HepG2 (cell line): ENCODE measurements at regions not wholly inside any gene's neighbourhood (a gene's known extent, or its start where the extent isn't known, plus 50 kb on each side); places are given as distances from the start of the nearest gene placed in this dataset.

ENCODE experiments used
- ATAC-seq: fragments of 200-7000 bp; cut with Tn5 transposase; 3 replicates; pipeline ENCODE4 v1.9.1; 2020; ENCODE audit warnings: mild to moderate bottlenecking, moderate library complexity
- BruUV-seq: library from RNA; stranded (reverse); fragments of 400-500 nt; replicated peaks from 2 replicates; lab custom pipeline; 2021; lab: Mats Ljungman, UMichigan
- CTCF ChIA-PET: fragments of 300-600 bp; formaldehyde crosslinking; extraction: SDS; loops from one replicate; lab custom pipeline; 2021; ENCODE audit warnings: low total read pairs, inconsistent platforms, low intra/inter-chr PET ratio; lab: Yijun Ruan, JAX
- POLR2A ChIA-PET: fragments of 350-600 bp; sonication (Branson Sonifier 250); formaldehyde crosslinking; loops from one replicate; lab custom pipeline; 2020; ENCODE audit warnings: antibody characterized with exemption, inconsistent platforms; lab: Yijun Ruan, JAX
- DNase-seq: peaks from one replicate; pipeline ENCODE4 v3.0.0-alpha.2; 2015; ENCODE audit warnings: low spot score
- FAIRE-seq: peaks from 3 replicates; lab custom pipeline; 2011; peaks lifted over from hg19 to GRCh38; lab: Jason Lieb, UNC
- H2AFZ ChIP-seq: one replicate; pipeline ENCODE4 v1.6.1; 2011; ENCODE audit warnings: low read length, inconsistent platforms
- H3K27ac ChIP-seq: fragments of 300-600 bp; 3 replicates; pipeline ENCODE4 v1.8.0; 2011; ENCODE audit warnings: mixed run types, mild to moderate bottlenecking, mixed read lengths, low read length, inconsistent platforms; ENCODE audit not compliant: insufficient read depth; ENCODE audit errors: extremely low read length
- H3K27me3 ChIP-seq, 2 experiments: fragments of 200-600 bp in 1 of 2; 2 replicates in 1 of 2; 3 replicates in 1 of 2; pipeline versions ENCODE4 v1.6.0 to v1.8.0; 2011; ENCODE audit warnings: low read length in 2 of 2, mild to moderate bottlenecking in 2 of 2, moderate library complexity in 2 of 2, inconsistent platforms in 1 of 2; ENCODE audit not compliant: insufficient read depth in 2 of 2, control insufficient read depth in 1 of 2
- H3K36me3 ChIP-seq, 2 experiments: fragments of 200-600 bp in 1 of 2; replicated peaks in 1 of 2; 2 replicates in 1 of 2; 3 replicates in 1 of 2; pipeline versions ENCODE4 v1.5.1 to v1.8.0; 2011; ENCODE audit warnings: low read length in 2 of 2, inconsistent platforms in 1 of 2; ENCODE audit not compliant: insufficient read depth in 2 of 2, control insufficient read depth in 1 of 2
- H3K4me1 ChIP-seq: 2 replicates; pipeline ENCODE4 v1.5.1; 2012; ENCODE audit warnings: low read length, inconsistent platforms; ENCODE audit not compliant: insufficient read depth
- H3K4me2 ChIP-seq: 2 replicates; pipeline ENCODE4 v1.6.0; 2011; ENCODE audit warnings: low read depth, low read length, inconsistent platforms
- H3K4me3 ChIP-seq, 3 experiments: fragments of 200-600 bp in 1 of 3; sonication (generic), shearing (Covaris generic) in 1 of 3; replicated peaks in 1 of 3; 2 replicates each; pipeline ENCODE4 v1.5.1; 2011 to 2016; ENCODE audit warnings: low read length in 3 of 3, inconsistent platforms in 2 of 3, low read depth in 2 of 3, mild to moderate bottlenecking in 2 of 3, control low read depth in 1 of 3, mixed read lengths in 1 of 3; ENCODE audit not compliant: insufficient read depth in 1 of 3
- H3K79me2 ChIP-seq: one replicate; pipeline ENCODE4 v1.6.1; 2011; ENCODE audit warnings: low read length, inconsistent platforms; ENCODE audit not compliant: insufficient read depth
- H3K9ac ChIP-seq: 2 replicates; pipeline ENCODE4 v1.6.0; 2011; ENCODE audit warnings: mild to moderate bottlenecking, low read depth, low read length, inconsistent platforms; ENCODE audit not compliant: insufficient read depth
- H3K9me3 ChIP-seq: 2 replicates; pipeline ENCODE4 v1.5.1; 2012; ENCODE audit warnings: mild to moderate bottlenecking, low read length
- H4K20me1 ChIP-seq: 2 replicates; pipeline ENCODE4 v1.6.0; 2011; ENCODE audit warnings: inconsistent platforms, mild to moderate bottlenecking, low read length, moderate library complexity; ENCODE audit not compliant: insufficient read depth
- ATF7-NPFF ChIP-seq: sonication (generic); formaldehyde crosslinking; IDR thresholded peaks from 2 replicates; pipeline ENCODE4 v1.8.1; 2023; ENCODE audit warnings: mild to moderate bottlenecking, low read depth, missing genetic modification reagents, moderate library complexity
- CREBL2 ChIP-seq: sonication (generic); formaldehyde crosslinking; IDR thresholded peaks from 2 replicates; pipeline ENCODE4 v1.8.1; 2023; ENCODE audit warnings: missing genetic modification reagents, mild to moderate bottlenecking, borderline replicate concordance
- EHMT2 ChIP-seq: fragments of 200-600 bp; sonication (generic); IDR thresholded peaks from 2 replicates; pipeline ENCODE4 v1.7.0; 2017; ENCODE audit warnings: antibody characterized with exemption, low read depth, low read length, borderline replicate concordance
- MXI1 ChIP-seq: IDR thresholded peaks from 3 replicates; pipeline ENCODE4 v1.6.1; 2012; ENCODE audit warnings: low read depth, low read length, inconsistent platforms, borderline replicate concordance
- REL ChIP-seq: sonication (generic); formaldehyde crosslinking; conservative IDR thresholded peaks from 2 replicates; pipeline ENCODE4 v1.8.0; 2022; ENCODE audit warnings: mild to moderate bottlenecking, missing genetic modification reagents, moderate library complexity
- RNF219 ChIP-seq: sonication (generic); formaldehyde crosslinking; IDR thresholded peaks from 2 replicates; pipeline ENCODE4 v1.5.0; 2020; ENCODE audit warnings: mild to moderate bottlenecking, missing genetic modification reagents
- SP140L ChIP-seq: sonication (generic); formaldehyde crosslinking; IDR thresholded peaks from 2 replicates; pipeline ENCODE4 v1.4.0; 2020; ENCODE audit warnings: missing genetic modification reagents, borderline replicate concordance
- ZBTB42 ChIP-seq: sonication (generic); formaldehyde crosslinking; IDR thresholded peaks from 2 replicates; pipeline ENCODE4 v1.5.0; 2020; ENCODE audit warnings: mild to moderate bottlenecking, missing genetic modification reagents
- ZNF337 ChIP-seq: sonication (generic); formaldehyde crosslinking; IDR thresholded peaks from 2 replicates; pipeline ENCODE4 v1.5.1; 2020; ENCODE audit warnings: missing genetic modification reagents, low read depth, mild to moderate bottlenecking, borderline replicate concordance
- ZNF891 ChIP-seq: sonication (generic); formaldehyde crosslinking; IDR thresholded peaks from 2 replicates; pipeline ENCODE4 v1.5.0; 2020; ENCODE audit warnings: mild to moderate bottlenecking, missing genetic modification reagents
- in situ Hi-C: cut with HindIII; loops from 2 replicates; pipeline ENCODE4 v1.10.0; 2017; ENCODE audit warnings: low pct_unique_long_range_greater_than_20kb; ENCODE audit not compliant: extremely low pct_ligation_motif_present
- intact Hi-C: fragments of 100-400 bp; cut with micrococcal nuclease; formaldehyde crosslinking; loops from one replicate; pipeline ENCODE4 v1.10.0; 2022; ENCODE audit not compliant: unreplicated experiment
- TF ChIP-seq, protein P1 (sequence below): sonication (generic); formaldehyde crosslinking; IDR thresholded peaks from 2 replicates; pipeline ENCODE4 v1.4.0; 2020; ENCODE audit warnings: missing genetic modification reagents
- TF ChIP-seq, protein P2 (sequence below): sonication (generic); formaldehyde crosslinking; IDR thresholded peaks from 2 replicates; pipeline ENCODE4 v1.5.0; 2020; ENCODE audit warnings: mild to moderate bottlenecking, missing genetic modification reagents
- TF ChIP-seq, protein P3 (sequence below): sonication (generic); formaldehyde crosslinking; IDR thresholded peaks from 2 replicates; pipeline ENCODE4 v1.8.0; 2022; ENCODE audit warnings: missing genetic modification reagents, mild to moderate bottlenecking, moderate library complexity, borderline replicate concordance

GRCh38 chr11:57047610-57048009, 58.9 kb downstream of the OR5AK2 start:
- BruUV-seq, result no TSS peak
- in situ Hi-C loops, result no loop called here
- H3K27me3 ChIP-seq, result no peaks in the 10 kb centered on the region
- no peak for TF ChIP-seq CREBL2 (CRISPR knock-in tag)
- TF ChIP-seq, protein P1, sequence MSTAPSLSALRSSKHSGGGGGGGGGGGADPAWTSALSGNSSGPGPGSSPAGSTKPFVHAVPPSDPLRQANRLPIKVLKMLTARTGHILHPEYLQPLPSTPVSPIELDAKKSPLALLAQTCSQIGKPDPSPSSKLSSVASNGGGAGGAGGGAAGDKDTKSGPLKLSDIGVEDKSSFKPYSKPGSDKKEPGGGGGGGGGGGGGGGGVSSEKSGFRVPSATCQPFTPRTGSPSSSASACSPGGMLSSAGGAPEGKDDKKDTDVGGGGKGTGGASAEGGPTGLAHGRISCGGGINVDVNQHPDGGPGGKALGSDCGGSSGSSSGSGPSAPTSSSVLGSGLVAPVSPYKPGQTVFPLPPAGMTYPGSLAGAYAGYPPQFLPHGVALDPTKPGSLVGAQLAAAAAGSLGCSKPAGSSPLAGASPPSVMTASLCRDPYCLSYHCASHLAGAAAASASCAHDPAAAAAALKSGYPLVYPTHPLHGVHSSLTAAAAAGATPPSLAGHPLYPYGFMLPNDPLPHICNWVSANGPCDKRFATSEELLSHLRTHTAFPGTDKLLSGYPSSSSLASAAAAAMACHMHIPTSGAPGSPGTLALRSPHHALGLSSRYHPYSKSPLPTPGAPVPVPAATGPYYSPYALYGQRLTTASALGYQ (CRISPR knock-in tag), result no peak
- no peak for TF ChIP-seq ZNF891 (CRISPR knock-in tag)
- TF ChIP-seq ZNF337 (CRISPR knock-in tag), result no peak
- no peak for TF ChIP-seq SP140L (CRISPR knock-in tag)
- TF ChIP-seq REL (CRISPR knock-in tag), result no peak
- TF ChIP-seq ATF7-NPFF (CRISPR knock-in tag), result no peak
- TF ChIP-seq, protein P2, sequence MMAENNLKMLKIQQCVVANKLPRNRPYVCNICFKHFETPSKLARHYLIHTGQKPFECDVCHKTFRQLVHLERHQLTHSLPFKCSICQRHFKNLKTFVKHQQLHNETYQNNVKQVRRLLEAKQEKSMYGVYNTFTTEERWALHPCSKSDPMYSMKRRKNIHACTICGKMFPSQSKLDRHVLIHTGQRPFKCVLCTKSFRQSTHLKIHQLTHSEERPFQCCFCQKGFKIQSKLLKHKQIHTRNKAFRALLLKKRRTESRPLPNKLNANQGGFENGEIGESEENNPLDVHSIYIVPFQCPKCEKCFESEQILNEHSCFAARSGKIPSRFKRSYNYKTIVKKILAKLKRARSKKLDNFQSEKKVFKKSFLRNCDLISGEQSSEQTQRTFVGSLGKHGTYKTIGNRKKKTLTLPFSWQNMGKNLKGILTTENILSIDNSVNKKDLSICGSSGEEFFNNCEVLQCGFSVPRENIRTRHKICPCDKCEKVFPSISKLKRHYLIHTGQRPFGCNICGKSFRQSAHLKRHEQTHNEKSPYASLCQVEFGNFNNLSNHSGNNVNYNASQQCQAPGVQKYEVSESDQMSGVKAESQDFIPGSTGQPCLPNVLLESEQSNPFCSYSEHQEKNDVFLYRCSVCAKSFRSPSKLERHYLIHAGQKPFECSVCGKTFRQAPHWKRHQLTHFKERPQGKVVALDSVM (CRISPR knock-in tag), result no peak
- TF ChIP-seq EHMT2, result no peak
- no peak for TF ChIP-seq RNF219 (CRISPR knock-in tag)
- TF ChIP-seq, protein P3, sequence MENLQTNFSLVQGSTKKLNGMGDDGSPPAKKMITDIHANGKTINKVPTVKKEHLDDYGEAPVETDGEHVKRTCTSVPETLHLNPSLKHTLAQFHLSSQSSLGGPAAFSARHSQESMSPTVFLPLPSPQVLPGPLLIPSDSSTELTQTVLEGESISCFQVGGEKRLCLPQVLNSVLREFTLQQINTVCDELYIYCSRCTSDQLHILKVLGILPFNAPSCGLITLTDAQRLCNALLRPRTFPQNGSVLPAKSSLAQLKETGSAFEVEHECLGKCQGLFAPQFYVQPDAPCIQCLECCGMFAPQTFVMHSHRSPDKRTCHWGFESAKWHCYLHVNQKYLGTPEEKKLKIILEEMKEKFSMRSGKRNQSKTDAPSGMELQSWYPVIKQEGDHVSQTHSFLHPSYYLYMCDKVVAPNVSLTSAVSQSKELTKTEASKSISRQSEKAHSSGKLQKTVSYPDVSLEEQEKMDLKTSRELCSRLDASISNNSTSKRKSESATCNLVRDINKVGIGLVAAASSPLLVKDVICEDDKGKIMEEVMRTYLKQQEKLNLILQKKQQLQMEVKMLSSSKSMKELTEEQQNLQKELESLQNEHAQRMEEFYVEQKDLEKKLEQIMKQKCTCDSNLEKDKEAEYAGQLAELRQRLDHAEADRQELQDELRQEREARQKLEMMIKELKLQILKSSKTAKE, result no peak
- TF ChIP-seq ZBTB42 (CRISPR knock-in tag), result no peak
- no peak for TF ChIP-seq MXI1
- CTCF ChIA-PET, result no interaction called here
- no peaks in the 10 kb centered on the region for H3K9me3 ChIP-seq
- H3K79me2 ChIP-seq, result no peaks in the 10 kb centered on the region
- ATAC-seq (no peak), DNase-seq (no peak), FAIRE-seq (no peak)
- H3K4me3 ChIP-seq, result no peak overlapping the region
- H3K27ac ChIP-seq, result no peak overlapping the region
- no peaks in the 10 kb centered on the region for H4K20me1 ChIP-seq
- H2AFZ ChIP-seq, result no peak overlapping the region
- no peaks in the 10 kb centered on the region for H3K4me1 ChIP-seq
- intact Hi-C loops, result no loop called here
- H3K4me2 ChIP-seq, result no peak overlapping the region
- no peak overlapping the region for H3K9ac ChIP-seq
- H3K36me3 ChIP-seq, result no peaks in the 10 kb centered on the region
- POLR2A ChIA-PET, result no interaction called here
